GM18907 (cell line): ENCODE measurements at regions not wholly inside any gene's neighbourhood (a gene's known extent, or its start where the extent isn't known, plus 50 kb on each side); places are given as distances from the start of the nearest gene placed in this dataset.

Experiments
- ATAC-seq: cut with Tn5 transposase; IDR thresholded peaks from one replicate; pipeline ENCODE4 v1.9.1; 2021; ENCODE audit warnings: mild to moderate bottlenecking, moderate library complexity; ENCODE audit not compliant: unreplicated experiment

- ATAC-seq = no peak
Observed at GRCh38 chr7:142420554-142421362, 162.9 kb upstream of the PRSS58 start.

- no peak for ATAC-seq
Observed at GRCh38 chr7:142418326-142418725, 160.5 kb upstream of the PRSS58 start.

DNA sequence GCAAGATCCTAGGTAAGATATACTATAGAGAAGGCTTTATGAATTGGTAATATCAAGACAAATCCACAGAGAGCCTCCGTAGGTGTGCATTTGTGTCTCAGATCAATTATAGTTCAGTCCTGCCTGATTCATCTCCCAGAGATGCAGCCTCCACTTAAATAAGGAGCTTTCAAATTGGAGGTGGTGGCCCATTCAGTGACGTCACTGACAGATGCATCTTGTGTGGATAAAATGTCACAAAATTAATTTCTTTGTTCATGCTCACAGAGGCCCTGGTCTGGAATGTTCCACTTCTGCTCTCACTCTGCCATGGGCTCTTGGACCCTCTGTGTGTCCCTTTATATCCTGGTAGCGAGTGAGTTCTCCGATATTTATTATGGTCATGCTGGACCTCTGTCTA is 157.1 kb upstream of the PRSS58 start:
- ATAC-seq = no peak

- peak; percentile 95 for ATAC-seq
Observed at GRCh38 chr7:142414135-142414534, 156.3 kb upstream of the PRSS58 start.

DNA sequence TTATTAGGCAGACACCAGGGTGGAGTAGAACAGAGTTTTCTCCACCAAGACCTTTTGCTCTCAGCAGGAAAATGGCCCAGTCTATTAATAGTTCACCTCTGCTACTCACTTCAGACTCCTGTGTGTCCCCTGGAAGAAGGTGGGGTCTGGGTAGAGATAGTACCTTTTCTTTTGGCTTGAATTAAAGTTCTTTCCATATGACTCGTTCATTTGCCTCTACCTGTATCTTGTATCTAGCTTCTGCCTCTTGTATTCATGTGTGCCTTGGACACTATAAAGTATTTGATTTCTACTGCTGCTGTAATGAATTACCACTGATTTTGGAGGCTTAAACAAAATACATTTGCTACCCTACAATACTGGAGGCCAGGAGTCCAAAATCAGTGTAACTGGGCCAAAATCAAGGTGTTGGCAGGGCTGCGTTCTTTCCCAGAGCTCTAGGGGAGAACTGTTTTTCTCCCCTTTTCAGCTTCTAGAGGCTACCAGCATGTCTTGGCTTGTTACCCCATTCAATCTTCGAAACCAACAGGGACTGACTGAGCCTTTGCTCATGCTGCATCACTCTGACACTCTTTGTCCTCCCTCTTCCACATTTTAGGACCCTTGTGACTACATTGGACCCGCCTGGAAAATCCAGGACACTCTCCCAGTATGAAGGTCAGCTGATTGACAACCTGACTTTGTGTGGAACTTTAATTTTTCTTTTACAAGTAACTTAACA is 155.6 kb upstream of the PRSS58 start:
- ATAC-seq = no peak

DNA sequence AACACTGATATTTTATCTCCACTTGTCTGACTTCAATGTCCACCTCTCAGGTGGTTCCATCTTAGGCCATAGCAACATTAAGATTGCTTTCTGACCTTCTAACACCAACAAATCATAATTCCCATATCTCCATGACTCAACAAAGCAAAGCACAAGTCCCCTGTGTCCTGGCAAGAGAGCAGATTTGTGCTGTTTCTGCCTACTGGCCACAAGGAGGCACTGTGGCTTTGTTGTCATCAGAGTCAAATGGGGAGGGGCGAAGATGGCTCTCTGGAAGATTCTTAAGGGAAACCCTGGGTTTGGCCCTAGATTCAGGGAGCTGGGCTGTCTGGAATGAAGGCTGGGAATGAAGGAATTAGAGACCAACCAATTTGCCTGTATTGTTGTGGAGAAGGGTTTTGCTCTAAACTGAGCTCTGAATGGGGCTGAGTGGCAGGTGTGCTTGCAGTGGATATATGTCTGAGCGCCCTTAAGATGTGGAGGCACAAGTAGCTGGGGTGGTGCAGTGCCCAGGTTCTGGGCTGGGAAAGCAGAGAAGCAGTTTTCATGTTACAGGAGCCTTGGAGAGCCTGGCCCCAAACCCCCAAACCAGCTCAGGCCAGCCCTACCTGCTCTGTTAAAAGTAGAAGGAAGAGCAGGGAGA is 154.8 kb upstream of the PRSS58 start:
- ATAC-seq = peak; percentile 81

DNA sequence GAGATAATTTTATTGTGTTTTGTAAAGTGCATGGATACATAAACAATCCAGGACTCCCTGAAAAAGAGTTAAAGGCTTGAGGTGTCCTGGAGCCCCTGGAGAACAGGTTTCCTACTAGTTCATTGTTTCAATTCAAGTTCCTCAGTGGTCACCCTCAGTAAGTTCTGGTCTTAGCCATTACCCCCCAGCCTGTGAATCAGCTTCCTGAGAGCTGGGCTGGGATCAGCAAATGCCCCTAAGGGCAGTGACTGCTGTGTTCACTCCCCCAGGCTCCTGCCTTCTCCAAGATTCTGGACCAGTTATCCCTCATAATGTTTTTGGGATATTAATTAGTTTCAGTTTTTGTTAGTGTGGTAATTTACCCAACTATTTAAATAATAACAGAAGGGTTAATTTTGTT is 151.6 kb upstream of the PRSS58 start:
- ATAC-seq = no peak

DNA sequence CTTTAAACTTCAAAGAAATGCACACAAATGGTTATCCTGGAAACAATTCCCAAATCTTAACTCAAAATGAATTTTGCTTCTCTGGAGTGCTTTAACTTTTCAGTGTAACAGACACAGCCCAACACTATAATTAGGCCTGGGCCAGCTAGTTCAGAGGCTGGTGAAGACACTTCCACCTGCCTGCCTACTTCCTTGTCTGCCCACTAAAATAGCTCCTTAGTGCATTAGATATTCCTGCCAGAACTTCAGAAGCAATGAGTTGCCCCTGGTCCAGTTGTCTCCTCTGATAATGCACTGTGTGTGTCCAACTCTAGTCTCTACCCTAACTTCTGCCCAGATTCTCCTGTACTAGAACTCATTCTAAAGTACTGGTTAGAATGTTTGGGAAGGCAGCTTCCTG is 150.9 kb upstream of the PRSS58 start:
- no peak for ATAC-seq

- ATAC-seq = no peak
Observed at GRCh38 chr7:142407939-142408570, 150.2 kb upstream of the PRSS58 start.

DNA sequence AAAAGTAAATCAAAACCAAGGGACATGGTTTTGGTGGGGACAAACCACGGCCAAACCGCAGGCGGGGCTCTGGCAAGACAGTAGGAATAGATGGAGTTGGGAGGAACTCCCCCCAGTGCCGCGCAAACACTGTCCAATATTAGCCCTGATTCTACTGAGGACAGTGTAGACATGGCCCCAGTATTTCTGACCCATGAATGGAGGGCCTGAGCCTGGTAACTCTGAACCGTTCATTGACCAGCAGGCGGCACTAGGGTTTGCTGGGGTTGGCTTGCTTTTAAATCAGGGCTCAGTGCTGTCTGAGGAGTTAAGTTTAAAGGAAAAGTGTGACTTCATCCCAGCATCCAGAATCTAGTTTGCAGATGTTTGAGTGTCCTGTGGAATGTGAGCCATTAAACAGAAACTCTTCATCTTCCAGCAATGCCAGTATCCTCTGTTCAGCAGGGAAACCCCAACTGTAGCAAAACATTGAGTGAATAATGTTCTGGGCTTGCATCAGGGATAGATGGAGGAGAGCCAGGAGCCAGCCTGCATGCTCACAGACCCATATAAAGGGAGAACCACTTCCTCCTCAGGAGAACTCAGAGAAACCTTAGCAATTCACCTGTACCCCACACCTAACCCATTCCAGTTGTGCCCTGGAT is 147.4 kb upstream of the PRSS58 start:
- no peak for ATAC-seq

DNA sequence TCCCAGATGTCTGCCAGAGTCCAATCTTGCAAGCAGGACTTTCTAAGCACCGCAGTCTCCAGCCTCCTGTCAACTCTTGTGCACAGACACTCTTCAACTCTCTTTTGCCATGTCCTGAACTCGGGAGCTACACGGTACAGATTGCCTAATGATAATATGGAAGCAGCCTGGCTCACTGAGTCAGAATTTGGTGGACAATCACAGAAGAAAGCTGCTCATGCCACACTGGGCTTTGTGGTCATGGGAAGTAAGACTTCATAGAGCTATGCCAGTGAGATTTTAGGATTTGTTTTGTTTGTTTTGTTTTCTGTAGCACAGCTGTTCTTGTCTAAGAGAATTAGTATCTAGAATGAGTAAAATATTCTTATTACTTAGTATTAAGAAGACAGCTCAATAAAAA is 144.1 kb upstream of the PRSS58 start:
- no peak for ATAC-seq

GRCh38 chr7:142400042-142400533 is 142.2 kb upstream of the PRSS58 start:
- ATAC-seq = no peak

GRCh38 chr7:142391191-142391992 is 133.5 kb upstream of the PRSS58 start:
- peak; percentile 45 for ATAC-seq

DNA sequence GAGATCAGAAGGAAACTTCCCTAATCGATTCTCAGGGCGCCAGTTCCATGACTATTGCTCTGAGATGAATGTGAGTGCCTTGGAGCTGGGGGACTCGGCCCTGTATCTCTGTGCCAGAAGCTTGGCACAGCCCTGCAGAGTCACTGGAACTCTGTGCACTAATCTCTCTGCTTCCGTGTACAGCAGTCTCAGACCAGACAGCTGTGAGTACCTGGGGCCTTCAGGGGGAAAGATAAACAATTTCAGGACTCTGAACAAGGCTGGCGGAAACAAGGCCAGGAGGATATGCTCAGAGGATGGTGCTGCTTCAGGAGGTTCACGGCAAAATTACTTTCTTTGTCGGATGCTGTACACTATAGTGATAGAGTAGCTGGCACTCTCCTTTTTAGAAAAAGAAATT is 131.7 kb upstream of the PRSS58 start:
- no peak for ATAC-seq

DNA sequence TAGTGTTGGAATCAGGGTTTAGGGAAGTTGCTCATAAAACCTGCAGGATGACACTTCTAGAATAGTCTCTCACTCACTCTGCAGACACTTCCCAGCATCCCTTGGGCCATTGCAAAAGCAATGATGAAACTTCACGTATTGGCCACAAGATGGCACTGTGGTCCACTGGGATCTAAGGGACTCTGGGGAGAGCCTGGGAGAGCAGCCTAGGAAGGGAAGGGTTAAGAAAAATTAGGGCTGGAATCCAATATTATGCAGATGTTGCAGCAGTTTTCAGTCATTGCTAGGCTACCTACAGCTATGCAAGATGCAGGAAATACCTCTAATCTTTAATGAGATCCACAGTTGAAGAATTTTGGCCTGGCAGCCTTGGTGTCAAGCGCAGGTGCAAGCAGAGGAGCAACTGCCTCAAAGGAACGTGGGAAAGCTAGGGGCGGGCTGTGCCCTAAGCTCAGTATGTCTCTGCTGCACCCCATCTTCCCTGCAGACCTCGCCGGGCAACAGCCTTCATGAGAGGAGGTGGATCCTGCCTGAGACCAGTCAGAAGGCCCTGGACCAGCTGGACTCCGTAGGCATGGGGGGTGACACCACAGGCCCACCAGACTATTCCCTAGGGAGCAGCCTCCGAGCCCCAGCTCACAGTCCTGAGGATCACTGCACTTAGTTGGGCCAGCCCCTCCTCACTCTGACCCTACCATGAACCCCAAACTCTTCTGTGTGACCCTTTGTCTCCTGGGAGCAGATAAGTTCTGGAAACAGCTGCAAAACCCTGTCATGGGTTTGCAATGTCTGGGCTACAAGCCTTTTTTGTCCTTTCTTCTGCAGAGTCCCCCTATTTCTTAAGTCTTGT is 127.9 kb upstream of the PRSS58 start:
- peak; percentile 63 for ATAC-seq

- peak; percentile 62 for ATAC-seq
Observed at GRCh38 chr7:142384493-142384922, 126.7 kb upstream of the PRSS58 start.

- ATAC-seq = peak; percentile 50
Observed at GRCh38 chr7:142383841-142384492, 126.1 kb upstream of the PRSS58 start.

- ATAC-seq = no peak
Observed at GRCh38 chr7:142381727-142382390, 124.0 kb upstream of the PRSS58 start.
